GM12872 (cell line): ENCODE measurements at regions not wholly inside any gene's neighbourhood (a gene's known extent, or its start where the extent isn't known, plus 50 kb on each side); places are given as distances from the start of the nearest gene placed in this dataset.

ENCODE experiments used
- CTCF ChIP-seq: IDR thresholded peaks from 3 replicates; pipeline ENCODE4 v1.5.1; 2011; ENCODE audit warnings: low read depth, mild to moderate bottlenecking, low read length, moderate library complexity; ENCODE audit not compliant: insufficient read depth

DNA sequence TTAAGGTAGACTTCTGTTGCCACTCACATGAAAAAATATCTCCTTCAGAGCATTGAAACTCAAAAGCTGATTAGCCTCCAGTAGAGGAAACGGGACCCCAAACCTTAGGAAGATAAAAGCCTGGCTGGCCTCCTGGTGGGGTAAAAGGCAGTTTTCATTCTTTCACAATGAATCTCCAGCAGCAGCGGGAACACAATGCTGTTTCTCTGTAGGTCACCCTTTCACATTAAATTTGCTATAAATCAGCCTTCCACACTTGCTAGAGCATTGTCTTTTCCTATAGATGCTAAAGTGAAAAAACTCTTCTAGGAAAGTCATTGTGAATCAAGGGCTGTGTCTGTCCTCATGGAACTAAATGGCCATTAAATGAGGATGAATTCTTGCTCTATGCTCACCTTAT lies 207.3 kb upstream of the MAGEB2 start:
- TF ChIP-seq CTCF = no peak

DNA sequence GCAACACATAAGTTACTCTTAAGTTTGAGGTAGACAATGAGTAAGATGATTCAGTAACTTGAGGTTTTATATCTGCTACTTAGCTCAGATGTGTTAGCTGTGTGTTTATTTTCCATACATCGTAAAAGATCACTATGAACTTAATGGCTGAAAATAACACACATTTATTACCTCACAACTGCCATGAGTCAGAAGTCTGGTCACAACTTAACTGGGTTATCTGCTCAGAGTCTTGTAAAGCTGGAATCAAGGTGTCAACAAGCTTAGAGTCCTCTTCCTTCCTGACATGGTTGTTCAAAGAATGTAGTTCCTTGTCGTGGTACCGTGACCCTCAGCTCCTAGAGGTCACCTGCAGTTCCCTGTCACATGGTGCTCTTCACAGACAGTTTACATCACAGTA lies 204.9 kb upstream of the MAGEB2 start:
- TF ChIP-seq CTCF = no peak

DNA sequence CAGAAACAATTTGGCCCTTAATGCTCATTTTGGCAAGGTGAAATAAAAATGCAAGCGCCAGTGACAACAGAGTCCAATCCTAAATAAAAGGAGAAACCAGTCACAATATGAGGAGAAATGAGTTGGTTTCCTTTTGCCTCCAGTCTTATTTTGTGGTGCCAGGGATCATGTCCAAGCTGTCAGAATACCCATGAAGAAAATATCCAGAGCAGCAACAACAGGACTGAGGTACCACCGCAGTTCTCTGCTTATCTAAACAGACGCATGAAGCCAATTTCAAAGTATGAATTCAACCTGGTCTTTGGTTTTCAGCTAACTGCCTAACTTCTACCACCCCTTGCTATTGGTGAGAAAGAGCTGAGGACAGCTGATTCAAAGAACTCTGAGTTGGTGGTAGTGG lies 199.9 kb upstream of the MAGEB2 start:
- no peak for TF ChIP-seq CTCF

DNA sequence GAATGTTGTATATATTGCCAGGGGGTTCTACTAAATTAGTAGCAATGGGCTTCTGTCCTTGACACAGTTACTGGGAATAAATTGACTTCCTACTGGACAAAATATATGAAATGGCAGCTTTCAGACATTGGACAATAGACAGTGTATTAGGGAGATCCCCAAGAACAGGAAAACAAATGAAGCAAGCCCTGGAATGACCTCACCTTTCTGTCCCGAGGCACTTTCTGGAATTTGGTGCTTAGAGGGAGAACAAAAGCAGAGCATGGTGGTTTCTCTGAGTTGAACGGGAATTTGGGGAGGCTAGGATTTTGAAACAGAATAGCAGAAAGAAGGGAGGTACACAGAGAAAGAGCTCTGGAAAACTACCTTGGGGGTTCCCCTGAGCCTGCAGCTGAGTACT lies 187.7 kb upstream of the MAGEB2 start:
- TF ChIP-seq CTCF = no peak

GRCh38 chrX:30039768-30040167 lies 175.6 kb upstream of the MAGEB2 start:
- TF ChIP-seq CTCF = no peak

- peak; percentile 38; the same call in 1 of the 3 replicates for TF ChIP-seq CTCF
Observed at GRCh38 chrX:30060718-30061117, 154.6 kb upstream of the MAGEB2 start.

- TF ChIP-seq CTCF = no peak
Observed at GRCh38 chrX:30065226-30065625, 150.1 kb upstream of the MAGEB2 start.

GRCh38 chrX:30067677-30068076 lies 147.7 kb upstream of the MAGEB2 start:
- no peak for TF ChIP-seq CTCF
